ENCODE measurements at regions not wholly inside any gene's neighbourhood (a gene's known extent, or its start where the extent isn't known, plus 50 kb on each side); places are given as distances from the start of the nearest gene placed in this dataset.

DNA sequence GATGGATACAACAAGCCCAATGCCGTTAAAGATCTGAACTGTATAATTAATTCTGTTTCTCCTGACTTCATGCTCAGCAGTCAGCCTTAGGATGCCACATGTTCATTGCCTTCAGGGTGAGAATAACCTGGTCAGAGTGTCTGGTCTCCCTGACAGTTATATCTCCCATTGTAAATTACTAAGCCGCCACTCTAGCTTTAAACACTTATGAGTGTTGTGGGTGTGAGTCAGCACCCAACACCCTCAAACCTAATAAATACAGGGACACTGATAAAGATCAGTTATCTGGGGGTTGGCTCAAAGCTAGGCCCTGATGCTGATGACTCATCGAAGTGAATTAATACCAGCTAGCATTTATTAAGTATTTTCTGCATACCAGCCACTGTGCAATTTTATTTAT lies 64.9 kb upstream of the DYNLT3 start:
- no peak overlapping the region for H3K4me2 ChIP-seq (ENCODE audit: low read depth, low read length)
- H3K9me2 ChIP-seq (replicated peaks; ENCODE audit: insufficient read depth, low read length) = no peaks in the 10 kb centered on the region
- H4K20me1 ChIP-seq (ENCODE audit: insufficient read depth, low read length) = no peaks in the 10 kb centered on the region
- H3K4me1 ChIP-seq (ENCODE audit: low read length) = no peaks in the 10 kb centered on the region
- no peak for DNase-seq
- no peaks in the 10 kb centered on the region for H3K27me3 ChIP-seq (replicated peaks; ENCODE audit: insufficient read depth, low read length)
- H3K4me3 ChIP-seq (ENCODE audit: low read length) = no peak overlapping the region
- no peak overlapping the region for H3K27ac ChIP-seq (ENCODE audit: low read length)
- TF ChIP-seq EZH2 (optimal IDR thresholded peaks at IDR 0.05; ENCODE audit: low read depth, low read length) (no peak), EZH2phosphoT487 (IDR thresholded peaks at IDR 0.05; ENCODE audit: low read length) (no peak)
- TF ChIP-seq, protein P1, sequence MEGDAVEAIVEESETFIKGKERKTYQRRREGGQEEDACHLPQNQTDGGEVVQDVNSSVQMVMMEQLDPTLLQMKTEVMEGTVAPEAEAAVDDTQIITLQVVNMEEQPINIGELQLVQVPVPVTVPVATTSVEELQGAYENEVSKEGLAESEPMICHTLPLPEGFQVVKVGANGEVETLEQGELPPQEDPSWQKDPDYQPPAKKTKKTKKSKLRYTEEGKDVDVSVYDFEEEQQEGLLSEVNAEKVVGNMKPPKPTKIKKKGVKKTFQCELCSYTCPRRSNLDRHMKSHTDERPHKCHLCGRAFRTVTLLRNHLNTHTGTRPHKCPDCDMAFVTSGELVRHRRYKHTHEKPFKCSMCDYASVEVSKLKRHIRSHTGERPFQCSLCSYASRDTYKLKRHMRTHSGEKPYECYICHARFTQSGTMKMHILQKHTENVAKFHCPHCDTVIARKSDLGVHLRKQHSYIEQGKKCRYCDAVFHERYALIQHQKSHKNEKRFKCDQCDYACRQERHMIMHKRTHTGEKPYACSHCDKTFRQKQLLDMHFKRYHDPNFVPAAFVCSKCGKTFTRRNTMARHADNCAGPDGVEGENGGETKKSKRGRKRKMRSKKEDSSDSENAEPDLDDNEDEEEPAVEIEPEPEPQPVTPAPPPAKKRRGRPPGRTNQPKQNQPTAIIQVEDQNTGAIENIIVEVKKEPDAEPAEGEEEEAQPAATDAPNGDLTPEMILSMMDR (IDR thresholded peaks at IDR 0.05; ENCODE audit: low read length) = no peak
- no peaks in the 10 kb centered on the region for H3K36me3 ChIP-seq (replicated peaks; ENCODE audit: insufficient read depth, low read length)
- no peak overlapping the region for H2AFZ ChIP-seq (ENCODE audit: low read length)
- no peaks in the 10 kb centered on the region for H3K9me3 ChIP-seq (replicated peaks; ENCODE audit: insufficient read depth, low read length)
- H3F3A ChIP-seq (ENCODE audit: insufficient read depth, low read length) = no peaks in the 10 kb centered on the region
- no peaks in the 10 kb centered on the region for H3K79me2 ChIP-seq (ENCODE audit: low read length)
- no peak overlapping the region for H3K9ac ChIP-seq (ENCODE audit: low read length)

DNA sequence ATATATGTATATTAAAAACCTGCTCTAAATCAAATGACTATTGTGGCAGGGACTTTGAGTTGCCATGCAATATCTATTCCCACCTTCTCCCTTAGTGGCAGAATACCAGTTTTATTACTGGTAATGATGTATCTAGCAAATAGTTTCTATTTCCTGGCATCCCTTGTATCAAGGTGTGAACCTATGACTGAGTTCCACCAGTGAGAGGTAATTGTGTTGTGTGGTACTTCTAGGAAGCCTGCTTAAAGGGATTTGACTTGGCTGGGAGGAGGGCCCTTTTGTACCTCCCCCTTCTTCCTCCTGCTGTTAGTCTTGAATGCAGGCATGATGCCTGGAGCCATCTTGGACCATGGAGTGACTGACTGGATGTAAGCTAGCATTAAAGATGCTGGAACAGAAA lies 65.4 kb upstream of the DYNLT3 start:
- Histone ChIP-seq H3K79me2 (ENCODE audit: low read length) (no peaks in the 10 kb centered on the region), H4K20me1 (ENCODE audit: insufficient read depth, low read length) (no peaks in the 10 kb centered on the region), H3K4me3 (ENCODE audit: low read length) (no peak overlapping the region), H3K9me3 (replicated peaks; ENCODE audit: insufficient read depth, low read length) (no peaks in the 10 kb centered on the region), H3K36me3 (replicated peaks; ENCODE audit: insufficient read depth, low read length) (no peaks in the 10 kb centered on the region), H3K9me2 (replicated peaks; ENCODE audit: insufficient read depth, low read length) (no peaks in the 10 kb centered on the region), H3F3A (ENCODE audit: insufficient read depth, low read length) (no peaks in the 10 kb centered on the region), H3K27me3 (replicated peaks; ENCODE audit: insufficient read depth, low read length) (no peaks in the 10 kb centered on the region), H3K4me2 (ENCODE audit: low read depth, low read length) (no peak overlapping the region), H3K4me1 (ENCODE audit: low read length) (no peaks in the 10 kb centered on the region), H3K9ac (ENCODE audit: low read length) (no peak overlapping the region), H2AFZ (ENCODE audit: low read length) (no peak overlapping the region), H3K27ac (ENCODE audit: low read length) (no peak overlapping the region)
- TF ChIP-seq, protein P1 (IDR thresholded peaks at IDR 0.05; ENCODE audit: low read length) = no peak
- TF ChIP-seq EZH2 (optimal IDR thresholded peaks at IDR 0.05; ENCODE audit: low read depth, low read length) = no peak
- TF ChIP-seq EZH2phosphoT487 (IDR thresholded peaks at IDR 0.05; ENCODE audit: low read length) = no peak
- DNase-seq = no peak

DNA sequence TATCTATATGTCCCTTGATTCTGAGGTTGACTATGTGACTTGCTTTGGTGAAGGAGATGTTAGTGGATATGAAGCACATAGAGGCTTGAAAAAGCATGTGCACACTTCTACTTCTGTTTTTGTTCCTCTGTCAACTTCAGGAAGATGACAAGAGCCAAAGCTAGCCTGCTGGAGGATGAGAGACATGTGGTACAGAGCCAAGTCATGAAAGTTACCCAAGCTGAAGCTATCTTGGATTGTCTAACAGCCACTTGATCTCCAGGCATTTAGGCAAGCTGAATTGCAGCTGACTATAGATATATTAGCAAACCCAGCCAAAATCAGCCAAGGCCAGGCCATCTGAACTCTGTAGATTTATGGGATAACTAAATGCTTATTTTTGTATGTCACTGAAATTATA lies 70.8 kb upstream of the DYNLT3 start:
- Histone ChIP-seq H3K4me1 (ENCODE audit: low read length) (no peaks in the 10 kb centered on the region), H3K36me3 (replicated peaks; ENCODE audit: insufficient read depth, low read length) (no peaks in the 10 kb centered on the region), H3F3A (ENCODE audit: insufficient read depth, low read length) (no peaks in the 10 kb centered on the region), H3K9me2 (replicated peaks; ENCODE audit: insufficient read depth, low read length) (no peaks in the 10 kb centered on the region), H4K20me1 (ENCODE audit: insufficient read depth, low read length) (no peaks in the 10 kb centered on the region), H3K9me3 (replicated peaks; ENCODE audit: insufficient read depth, low read length) (no peaks in the 10 kb centered on the region), H3K4me2 (ENCODE audit: low read depth, low read length) (no peak overlapping the region), H3K27ac (ENCODE audit: low read length) (no peak overlapping the region), H3K4me3 (ENCODE audit: low read length) (no peak overlapping the region), H2AFZ (ENCODE audit: low read length) (no peak overlapping the region), H3K9ac (ENCODE audit: low read length) (no peak overlapping the region), H3K79me2 (ENCODE audit: low read length) (no peaks in the 10 kb centered on the region), H3K27me3 (replicated peaks; ENCODE audit: insufficient read depth, low read length) (no peaks in the 10 kb centered on the region)
- TF ChIP-seq EZH2phosphoT487 (IDR thresholded peaks at IDR 0.05; ENCODE audit: low read length) = no peak
- TF ChIP-seq, protein P1 (IDR thresholded peaks at IDR 0.05; ENCODE audit: low read length) = no peak
- TF ChIP-seq EZH2 (optimal IDR thresholded peaks at IDR 0.05; ENCODE audit: low read depth, low read length) = no peak
- no peak for DNase-seq

Measured in MM.1S (cell line).